Vagina (tissue), 2 donors: ENCODE measurements at regions not wholly inside any gene's neighbourhood (a gene's known extent, or its start where the extent isn't known, plus 50 kb on each side); places are given as distances from the start of the nearest gene placed in this dataset.

Source experiments
- CTCF ChIP-seq, 3 experiments: fragments of 450-650 bp in 2 of 3; fragments of 200-600 bp in 1 of 3; sonication (generic) in 1 of 3; IDR thresholded peaks; one replicate each; pipeline ENCODE4 v1.5.1; 2017 to 2019; ENCODE audit warnings: antibody characterized with exemption in 3 of 3, mild to moderate bottlenecking in 2 of 3, moderate library complexity in 2 of 3
- POLR2A ChIP-seq, 2 donors: fragments of 450-650 bp; IDR thresholded peaks; one replicate each; pipeline ENCODE4 v1.6.1; 2017; ENCODE audit warnings: antibody characterized with exemption in 2 of 2, mild to moderate bottlenecking in 2 of 2, moderate library complexity in 2 of 2
- POLR2AphosphoS5 ChIP-seq, 2 donors: sonication (generic); formaldehyde crosslinking; IDR thresholded peaks; one replicate each; pipeline ENCODE4 v1.9.0; 2017; ENCODE audit warnings: antibody characterized with exemption in 2 of 2, mild to moderate bottlenecking in 2 of 2, low read depth in 1 of 2; ENCODE audit not compliant: insufficient read depth in 1 of 2

GRCh38 chr2:107681936-107682335, 144.8 kb upstream of the RGPD4 start:
- TF ChIP-seq CTCF (IDR thresholded peaks at IDR 0.05) (no peak), POLR2AphosphoS5 (IDR thresholded peaks at IDR 0.05; ENCODE audit: insufficient read depth in 1 of 2, low read depth in 1 of 2) (no peak), POLR2A (IDR thresholded peaks at IDR 0.05) (no peak)
